ENCODE measurements at regions not wholly inside any gene's neighbourhood (a gene's known extent, or its start where the extent isn't known, plus 50 kb on each side); places are given as distances from the start of the nearest gene placed in this dataset.

DNA sequence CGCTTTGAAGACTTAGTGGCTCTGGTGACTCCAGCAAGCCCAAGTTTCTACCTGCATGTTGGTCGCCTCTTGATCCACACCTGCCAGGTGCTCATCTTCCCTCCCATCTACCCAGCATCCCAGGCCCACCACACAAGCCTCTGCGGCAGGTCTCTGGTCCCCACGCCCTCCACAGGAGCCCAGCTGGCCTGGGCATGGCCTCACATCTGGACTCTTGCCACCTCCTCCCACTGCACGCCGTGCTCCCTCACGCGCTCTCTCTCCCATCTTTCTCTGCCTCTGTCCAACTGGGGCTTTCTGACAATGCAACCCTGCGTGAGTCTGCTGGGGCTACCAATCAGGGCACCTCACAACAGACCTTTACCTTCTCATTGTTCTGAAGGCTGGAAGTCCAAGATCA is 50.2 kb upstream of the FGFR2 start:
- TF ChIP-seq EGR1 (IDR thresholded peaks at IDR 0.05; ENCODE audit: low read depth in 2 of 2) (no peak), JUND (IDR thresholded peaks at IDR 0.05) (no peak), RAD21 (IDR thresholded peaks at IDR 0.05) (no peak)
- TF ChIP-seq, protein P1, sequence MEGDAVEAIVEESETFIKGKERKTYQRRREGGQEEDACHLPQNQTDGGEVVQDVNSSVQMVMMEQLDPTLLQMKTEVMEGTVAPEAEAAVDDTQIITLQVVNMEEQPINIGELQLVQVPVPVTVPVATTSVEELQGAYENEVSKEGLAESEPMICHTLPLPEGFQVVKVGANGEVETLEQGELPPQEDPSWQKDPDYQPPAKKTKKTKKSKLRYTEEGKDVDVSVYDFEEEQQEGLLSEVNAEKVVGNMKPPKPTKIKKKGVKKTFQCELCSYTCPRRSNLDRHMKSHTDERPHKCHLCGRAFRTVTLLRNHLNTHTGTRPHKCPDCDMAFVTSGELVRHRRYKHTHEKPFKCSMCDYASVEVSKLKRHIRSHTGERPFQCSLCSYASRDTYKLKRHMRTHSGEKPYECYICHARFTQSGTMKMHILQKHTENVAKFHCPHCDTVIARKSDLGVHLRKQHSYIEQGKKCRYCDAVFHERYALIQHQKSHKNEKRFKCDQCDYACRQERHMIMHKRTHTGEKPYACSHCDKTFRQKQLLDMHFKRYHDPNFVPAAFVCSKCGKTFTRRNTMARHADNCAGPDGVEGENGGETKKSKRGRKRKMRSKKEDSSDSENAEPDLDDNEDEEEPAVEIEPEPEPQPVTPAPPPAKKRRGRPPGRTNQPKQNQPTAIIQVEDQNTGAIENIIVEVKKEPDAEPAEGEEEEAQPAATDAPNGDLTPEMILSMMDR (IDR thresholded peaks at IDR 0.05; ENCODE audit: low read depth, low read length, missing input control), result no peak
- TF ChIP-seq, protein P2, sequence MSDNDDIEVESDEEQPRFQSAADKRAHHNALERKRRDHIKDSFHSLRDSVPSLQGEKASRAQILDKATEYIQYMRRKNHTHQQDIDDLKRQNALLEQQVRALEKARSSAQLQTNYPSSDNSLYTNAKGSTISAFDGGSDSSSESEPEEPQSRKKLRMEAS (IDR thresholded peaks at IDR 0.05), result no peak
- TF ChIP-seq, protein P3, sequence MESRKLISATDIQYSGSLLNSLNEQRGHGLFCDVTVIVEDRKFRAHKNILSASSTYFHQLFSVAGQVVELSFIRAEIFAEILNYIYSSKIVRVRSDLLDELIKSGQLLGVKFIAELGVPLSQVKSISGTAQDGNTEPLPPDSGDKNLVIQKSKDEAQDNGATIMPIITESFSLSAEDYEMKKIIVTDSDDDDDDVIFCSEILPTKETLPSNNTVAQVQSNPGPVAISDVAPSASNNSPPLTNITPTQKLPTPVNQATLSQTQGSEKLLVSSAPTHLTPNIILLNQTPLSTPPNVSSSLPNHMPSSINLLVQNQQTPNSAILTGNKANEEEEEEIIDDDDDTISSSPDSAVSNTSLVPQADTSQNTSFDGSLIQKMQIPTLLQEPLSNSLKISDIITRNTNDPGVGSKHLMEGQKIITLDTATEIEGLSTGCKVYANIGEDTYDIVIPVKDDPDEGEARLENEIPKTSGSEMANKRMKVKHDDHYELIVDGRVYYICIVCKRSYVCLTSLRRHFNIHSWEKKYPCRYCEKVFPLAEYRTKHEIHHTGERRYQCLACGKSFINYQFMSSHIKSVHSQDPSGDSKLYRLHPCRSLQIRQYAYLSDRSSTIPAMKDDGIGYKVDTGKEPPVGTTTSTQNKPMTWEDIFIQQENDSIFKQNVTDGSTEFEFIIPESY (IDR thresholded peaks at IDR 0.05), result no peak
- TF ChIP-seq, protein P4, sequence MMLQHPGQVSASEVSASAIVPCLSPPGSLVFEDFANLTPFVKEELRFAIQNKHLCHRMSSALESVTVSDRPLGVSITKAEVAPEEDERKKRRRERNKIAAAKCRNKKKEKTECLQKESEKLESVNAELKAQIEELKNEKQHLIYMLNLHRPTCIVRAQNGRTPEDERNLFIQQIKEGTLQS (IDR thresholded peaks at IDR 0.05), result no peak
